SK-N-SH treated with all-trans-retinoic acid at 6 μM for 48 hours (cell line): ENCODE measurements at regions not wholly inside any gene's neighbourhood (a gene's known extent, or its start where the extent isn't known, plus 50 kb on each side); places are given as distances from the start of the nearest gene placed in this dataset.

Experiments
- ARNTL ChIP-seq: fragments of 450-650 bp; formaldehyde crosslinking; IDR thresholded peaks from 2 replicates; pipeline ENCODE4 v1.5.0; 2020; ENCODE audit warnings: low read depth, mild to moderate bottlenecking, moderate library complexity, borderline replicate concordance
- BACH2 ChIP-seq: fragments of 250-450 bp; sonication (Bioruptor Pico); IDR thresholded peaks from 2 replicates; pipeline ENCODE4 v1.9.0; 2021; ENCODE audit warnings: mild to moderate bottlenecking, borderline replicate concordance
- CSDC2 ChIP-seq: fragments of 250-450 bp; sonication (Bioruptor Pico); IDR thresholded peaks from 2 replicates; pipeline ENCODE4 v1.5.0; 2020; ENCODE audit warnings: mild to moderate bottlenecking, moderate library complexity
- PPARA ChIP-seq: fragments of 250-450 bp; sonication (Bioruptor Pico); IDR thresholded peaks from 2 replicates; pipeline ENCODE4 v1.5.0; 2020; ENCODE audit warnings: mild to moderate bottlenecking, borderline replicate concordance
- RARB ChIP-seq: fragments of 250-450 bp; sonication (Bioruptor Pico); IDR thresholded peaks from 2 replicates; pipeline ENCODE4 v1.8.0; 2021; ENCODE audit warnings: mild to moderate bottlenecking, moderate library complexity
- TOX ChIP-seq: fragments of 250-450 bp; sonication (Bioruptor Pico); IDR thresholded peaks from 2 replicates; pipeline ENCODE4 v1.8.0; 2021; ENCODE audit warnings: mild to moderate bottlenecking, moderate library complexity, borderline replicate concordance
- ZFP3 ChIP-seq: fragments of 250-450 bp; sonication (Bioruptor Pico); IDR thresholded peaks from 2 replicates; pipeline ENCODE4 v1.5.0; 2020; ENCODE audit warnings: mild to moderate bottlenecking, moderate library complexity
- ZFP30 ChIP-seq: fragments of 450-650 bp; formaldehyde crosslinking; IDR thresholded peaks from 2 replicates; pipeline ENCODE4 v1.5.0; 2022; ENCODE audit warnings: mild to moderate bottlenecking, moderate library complexity
- ZNF565 ChIP-seq: fragments of 450-650 bp; formaldehyde crosslinking; conservative IDR thresholded peaks from 2 replicates; pipeline ENCODE4 v1.5.0; 2020; ENCODE audit warnings: low read depth, mild to moderate bottlenecking, moderate library complexity
- TF ChIP-seq, protein P1 (sequence below): fragments of 250-450 bp; sonication (Bioruptor Pico); IDR thresholded peaks from 2 replicates; pipeline ENCODE4 v1.5.1; 2020; ENCODE audit warnings: low read depth, mild to moderate bottlenecking, moderate library complexity
- TF ChIP-seq, protein P2 (sequence below): fragments of 250-450 bp; sonication (Bioruptor Pico); IDR thresholded peaks from 2 replicates; pipeline ENCODE4 v1.8.0; 2021; ENCODE audit warnings: low read depth, mild to moderate bottlenecking, moderate library complexity, borderline replicate concordance
- TF ChIP-seq, protein P3 (sequence below): fragments of 250-450 bp; sonication (Bioruptor Pico); IDR thresholded peaks from 2 replicates; pipeline ENCODE4 v1.5.1; 2021; ENCODE audit warnings: mild to moderate bottlenecking, moderate library complexity
- TF ChIP-seq, protein P4 (sequence below): fragments of 250-450 bp; sonication (Bioruptor Pico); IDR thresholded peaks from 2 replicates; pipeline ENCODE4 v1.5.0; 2020; ENCODE audit warnings: mild to moderate bottlenecking, moderate library complexity
- TF ChIP-seq, protein P5 (sequence below): fragments of 250-450 bp; sonication (Bioruptor Pico); IDR thresholded peaks from 2 replicates; pipeline ENCODE4 v1.8.0; 2020; ENCODE audit warnings: mild to moderate bottlenecking, moderate library complexity, borderline replicate concordance

DNA sequence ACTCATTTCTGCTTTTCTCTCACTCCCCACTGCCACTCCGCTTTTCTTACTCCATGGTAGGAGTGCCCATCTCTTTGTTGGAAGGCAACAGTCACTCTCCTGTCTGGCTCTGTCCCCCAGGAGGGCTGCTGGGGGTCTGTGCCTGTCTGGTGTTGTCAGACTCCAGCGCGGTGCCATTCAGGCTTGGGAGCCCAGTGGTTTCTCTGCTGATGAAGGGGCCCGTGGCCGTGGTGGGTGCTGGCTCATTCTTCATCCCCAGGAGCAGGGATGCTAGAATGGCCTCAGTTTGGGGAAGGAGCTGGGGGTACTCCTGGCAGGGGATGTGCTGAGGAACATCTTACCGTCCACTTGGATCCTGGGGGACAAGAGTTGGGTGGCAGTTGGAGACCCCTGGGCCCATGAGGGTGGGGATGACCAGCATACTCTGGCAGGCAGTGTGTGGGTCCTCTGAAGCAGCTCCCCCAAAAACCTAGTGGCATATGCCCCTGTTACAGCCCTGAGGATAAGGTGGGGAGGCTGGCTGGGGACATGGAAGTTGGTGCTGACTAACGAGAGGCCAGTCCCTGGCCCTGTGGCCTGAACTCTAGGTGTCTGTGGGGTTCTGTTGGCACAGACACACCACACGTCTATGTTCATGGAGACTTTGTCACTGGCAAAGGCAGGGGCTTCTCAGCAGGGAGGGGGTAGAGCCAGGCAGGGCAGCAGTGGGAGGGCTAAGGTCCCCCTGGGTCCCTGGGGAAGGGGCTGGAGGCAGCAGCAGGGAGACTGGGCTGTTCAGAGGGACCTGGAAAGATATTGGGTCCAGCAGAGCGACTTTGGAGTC, 102.8 kb upstream of the RET start:
- no peak for TF ChIP-seq ZFP3 (CRISPR knock-in tag)
- TF ChIP-seq, protein P1, sequence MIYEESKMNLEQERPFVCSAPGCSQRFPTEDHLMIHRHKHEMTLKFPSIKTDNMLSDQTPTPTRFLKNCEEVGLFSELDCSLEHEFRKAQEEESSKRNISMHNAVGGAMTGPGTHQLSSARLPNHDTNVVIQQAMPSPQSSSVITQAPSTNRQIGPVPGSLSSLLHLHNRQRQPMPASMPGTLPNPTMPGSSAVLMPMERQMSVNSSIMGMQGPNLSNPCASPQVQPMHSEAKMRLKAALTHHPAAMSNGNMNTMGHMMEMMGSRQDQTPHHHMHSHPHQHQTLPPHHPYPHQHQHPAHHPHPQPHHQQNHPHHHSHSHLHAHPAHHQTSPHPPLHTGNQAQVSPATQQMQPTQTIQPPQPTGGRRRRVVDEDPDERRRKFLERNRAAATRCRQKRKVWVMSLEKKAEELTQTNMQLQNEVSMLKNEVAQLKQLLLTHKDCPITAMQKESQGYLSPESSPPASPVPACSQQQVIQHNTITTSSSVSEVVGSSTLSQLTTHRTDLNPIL (CRISPR knock-in tag): no peak
- TF ChIP-seq, protein P2, sequence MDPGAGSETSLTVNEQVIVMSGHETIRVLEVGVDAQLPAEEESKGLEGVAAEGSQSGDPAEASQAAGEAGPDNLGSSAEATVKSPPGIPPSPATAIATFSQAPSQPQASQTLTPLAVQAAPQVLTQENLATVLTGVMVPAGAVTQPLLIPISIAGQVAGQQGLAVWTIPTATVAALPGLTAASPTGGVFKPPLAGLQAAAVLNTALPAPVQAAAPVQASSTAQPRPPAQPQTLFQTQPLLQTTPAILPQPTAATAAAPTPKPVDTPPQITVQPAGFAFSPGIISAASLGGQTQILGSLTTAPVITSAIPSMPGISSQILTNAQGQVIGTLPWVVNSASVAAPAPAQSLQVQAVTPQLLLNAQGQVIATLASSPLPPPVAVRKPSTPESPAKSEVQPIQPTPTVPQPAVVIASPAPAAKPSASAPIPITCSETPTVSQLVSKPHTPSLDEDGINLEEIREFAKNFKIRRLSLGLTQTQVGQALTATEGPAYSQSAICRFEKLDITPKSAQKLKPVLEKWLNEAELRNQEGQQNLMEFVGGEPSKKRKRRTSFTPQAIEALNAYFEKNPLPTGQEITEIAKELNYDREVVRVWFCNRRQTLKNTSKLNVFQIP: no peak
- no peak for TF ChIP-seq ZFP30 (CRISPR knock-in tag)
- TF ChIP-seq, protein P3, sequence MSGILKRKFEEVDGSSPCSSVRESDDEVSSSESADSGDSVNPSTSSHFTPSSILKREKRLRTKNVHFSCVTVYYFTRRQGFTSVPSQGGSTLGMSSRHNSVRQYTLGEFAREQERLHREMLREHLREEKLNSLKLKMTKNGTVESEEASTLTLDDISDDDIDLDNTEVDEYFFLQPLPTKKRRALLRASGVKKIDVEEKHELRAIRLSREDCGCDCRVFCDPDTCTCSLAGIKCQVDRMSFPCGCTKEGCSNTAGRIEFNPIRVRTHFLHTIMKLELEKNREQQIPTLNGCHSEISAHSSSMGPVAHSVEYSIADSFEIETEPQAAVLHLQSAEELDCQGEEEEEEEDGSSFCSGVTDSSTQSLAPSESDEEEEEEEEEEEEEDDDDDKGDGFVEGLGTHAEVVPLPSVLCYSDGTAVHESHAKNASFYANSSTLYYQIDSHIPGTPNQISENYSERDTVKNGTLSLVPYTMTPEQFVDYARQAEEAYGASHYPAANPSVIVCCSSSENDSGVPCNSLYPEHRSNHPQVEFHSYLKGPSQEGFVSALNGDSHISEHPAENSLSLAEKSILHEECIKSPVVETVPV (CRISPR knock-in tag): no peak
- TF ChIP-seq, protein P4, sequence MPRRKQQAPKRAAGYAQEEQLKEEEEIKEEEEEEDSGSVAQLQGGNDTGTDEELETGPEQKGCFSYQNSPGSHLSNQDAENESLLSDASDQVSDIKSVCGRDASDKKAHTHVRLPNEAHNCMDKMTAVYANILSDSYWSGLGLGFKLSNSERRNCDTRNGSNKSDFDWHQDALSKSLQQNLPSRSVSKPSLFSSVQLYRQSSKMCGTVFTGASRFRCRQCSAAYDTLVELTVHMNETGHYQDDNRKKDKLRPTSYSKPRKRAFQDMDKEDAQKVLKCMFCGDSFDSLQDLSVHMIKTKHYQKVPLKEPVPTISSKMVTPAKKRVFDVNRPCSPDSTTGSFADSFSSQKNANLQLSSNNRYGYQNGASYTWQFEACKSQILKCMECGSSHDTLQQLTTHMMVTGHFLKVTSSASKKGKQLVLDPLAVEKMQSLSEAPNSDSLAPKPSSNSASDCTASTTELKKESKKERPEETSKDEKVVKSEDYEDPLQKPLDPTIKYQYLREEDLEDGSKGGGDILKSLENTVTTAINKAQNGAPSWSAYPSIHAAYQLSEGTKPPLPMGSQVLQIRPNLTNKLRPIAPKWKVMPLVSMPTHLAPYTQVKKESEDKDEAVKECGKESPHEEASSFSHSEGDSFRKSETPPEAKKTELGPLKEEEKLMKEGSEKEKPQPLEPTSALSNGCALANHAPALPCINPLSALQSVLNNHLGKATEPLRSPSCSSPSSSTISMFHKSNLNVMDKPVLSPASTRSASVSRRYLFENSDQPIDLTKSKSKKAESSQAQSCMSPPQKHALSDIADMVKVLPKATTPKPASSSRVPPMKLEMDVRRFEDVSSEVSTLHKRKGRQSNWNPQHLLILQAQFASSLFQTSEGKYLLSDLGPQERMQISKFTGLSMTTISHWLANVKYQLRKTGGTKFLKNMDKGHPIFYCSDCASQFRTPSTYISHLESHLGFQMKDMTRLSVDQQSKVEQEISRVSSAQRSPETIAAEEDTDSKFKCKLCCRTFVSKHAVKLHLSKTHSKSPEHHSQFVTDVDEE (CRISPR knock-in tag): no peak
- TF ChIP-seq, protein P5, sequence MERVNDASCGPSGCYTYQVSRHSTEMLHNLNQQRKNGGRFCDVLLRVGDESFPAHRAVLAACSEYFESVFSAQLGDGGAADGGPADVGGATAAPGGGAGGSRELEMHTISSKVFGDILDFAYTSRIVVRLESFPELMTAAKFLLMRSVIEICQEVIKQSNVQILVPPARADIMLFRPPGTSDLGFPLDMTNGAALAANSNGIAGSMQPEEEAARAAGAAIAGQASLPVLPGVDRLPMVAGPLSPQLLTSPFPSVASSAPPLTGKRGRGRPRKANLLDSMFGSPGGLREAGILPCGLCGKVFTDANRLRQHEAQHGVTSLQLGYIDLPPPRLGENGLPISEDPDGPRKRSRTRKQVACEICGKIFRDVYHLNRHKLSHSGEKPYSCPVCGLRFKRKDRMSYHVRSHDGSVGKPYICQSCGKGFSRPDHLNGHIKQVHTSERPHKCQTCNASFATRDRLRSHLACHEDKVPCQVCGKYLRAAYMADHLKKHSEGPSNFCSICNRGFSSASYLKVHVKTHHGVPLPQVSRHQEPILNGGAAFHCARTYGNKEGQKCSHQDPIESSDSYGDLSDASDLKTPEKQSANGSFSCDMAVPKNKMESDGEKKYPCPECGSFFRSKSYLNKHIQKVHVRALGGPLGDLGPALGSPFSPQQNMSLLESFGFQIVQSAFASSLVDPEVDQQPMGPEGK (CRISPR knock-in tag): no peak
- no peak for TF ChIP-seq PPARA (CRISPR knock-in tag)
- TF ChIP-seq ARNTL (CRISPR knock-in tag): no peak
- TF ChIP-seq TOX: no peak
- no peak for TF ChIP-seq ZNF565
- TF ChIP-seq RARB (CRISPR knock-in tag): no peak
- TF ChIP-seq CSDC2: no peak
- no peak for TF ChIP-seq BACH2 (CRISPR knock-in tag)
